ENCODE measurements at regions not wholly inside any gene's neighbourhood (a gene's known extent, or its start where the extent isn't known, plus 50 kb on each side); places are given as distances from the start of the nearest gene placed in this dataset.
"Not testable (repeated sequence)": the region's sequence is repeated elsewhere in the genome, so short reads cannot be mapped to it uniquely, and the experiment has no call there.

DNA sequence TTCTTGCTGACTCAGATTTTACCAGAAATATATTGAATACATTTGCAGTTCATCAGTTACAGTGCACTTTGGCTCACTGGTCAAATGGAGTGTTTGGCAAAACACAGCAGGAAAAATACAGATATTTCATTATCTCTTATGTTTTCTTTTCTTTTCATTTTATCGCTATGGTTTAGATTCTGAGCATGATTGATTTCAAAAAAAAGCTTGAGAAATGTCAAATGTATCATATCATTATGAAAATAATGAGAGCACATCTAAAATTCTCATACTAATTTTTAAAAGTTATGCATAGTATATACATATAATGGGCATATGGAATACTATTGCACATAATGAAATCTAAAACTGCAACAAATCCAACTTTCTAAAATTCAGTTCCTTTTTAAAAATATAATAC is 593.8 kb upstream of the PCDH7 start:
- Histone ChIP-seq H3K9me3 (ENCODE audit: insufficient read depth, low read depth, low read length) (no peaks in the 10 kb centered on the region), H3K4me3 (ENCODE audit: low read length) (no peak overlapping the region), H3K27me3 (ENCODE audit: insufficient read depth, low read length) (no peaks in the 10 kb centered on the region), H3K27ac (ENCODE audit: low read depth, low read length) (no peak overlapping the region), H3K4me1 (ENCODE audit: insufficient read depth, low read length) (no peaks in the 10 kb centered on the region), H3K36me3 (ENCODE audit: insufficient read depth, low read length) (no peaks in the 10 kb centered on the region), H3K9ac (ENCODE audit: low read depth, low read length) (no peak overlapping the region)
- WGBS: no CpG with 5 or more reads among the region's 1 CpG

DNA sequence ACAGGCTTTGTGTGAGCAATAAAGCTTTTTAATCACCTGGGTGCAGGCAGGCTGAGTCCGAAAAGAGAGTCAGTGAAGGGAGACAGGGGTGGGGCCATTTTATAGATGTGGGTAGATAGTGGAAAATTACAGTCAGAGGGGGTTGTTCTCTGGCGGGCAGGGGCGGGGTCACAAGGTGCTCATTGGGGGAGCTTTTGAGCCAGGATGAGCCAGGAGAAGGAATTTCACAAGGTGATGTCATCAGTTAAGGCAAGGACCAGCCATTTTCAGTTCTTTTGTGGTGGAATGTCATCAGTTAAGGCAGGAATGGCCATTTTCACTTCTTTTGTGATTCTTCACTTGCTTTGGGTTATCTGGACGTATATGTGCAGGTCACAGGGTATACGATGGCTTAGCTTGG is 571.3 kb upstream of the PCDH7 start:
- H3K4me3 ChIP-seq (ENCODE audit: low read length); H3K36me3 ChIP-seq (ENCODE audit: insufficient read depth, low read length); H3K27me3 ChIP-seq (ENCODE audit: insufficient read depth, low read length); H3K9me3 ChIP-seq (ENCODE audit: insufficient read depth, low read depth, low read length): not testable (repeated sequence)
- peak overlapping the region; percentile 9; the same call in 1 of the 2 replicates for H3K9ac ChIP-seq (ENCODE audit: low read depth, low read length)
- H3K4me1 ChIP-seq (ENCODE audit: insufficient read depth, low read length): peaks cover 32% of the 10 kb centered on the region
- WGBS: 86% methylated on average over 5 of the region's 5 CpGs
- H3K27ac ChIP-seq (ENCODE audit: low read depth, low read length): peak overlapping the region; percentile 79

DNA sequence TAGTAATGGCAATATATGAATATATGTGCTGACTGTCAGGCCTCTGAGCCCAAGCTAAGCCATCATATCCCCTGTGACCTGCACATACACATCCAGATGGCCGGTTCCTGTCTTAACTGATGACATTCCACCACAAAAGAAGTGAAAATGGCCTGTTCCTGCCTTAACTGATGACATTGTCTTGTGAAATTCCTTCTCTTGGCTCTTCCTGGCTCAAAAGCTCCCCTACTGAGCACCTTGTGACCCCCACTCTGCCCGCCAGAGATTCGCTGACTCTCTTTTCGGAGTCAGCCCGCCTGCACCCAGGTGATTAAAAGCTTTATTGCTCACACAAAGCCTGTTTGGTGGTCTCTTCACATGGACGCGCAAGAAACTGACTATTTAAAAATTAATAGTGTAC is 570.6 kb upstream of the PCDH7 start:
- not testable (repeated sequence) for H3K4me3 ChIP-seq (ENCODE audit: low read length); H3K27me3 ChIP-seq (ENCODE audit: insufficient read depth, low read length); H3K9me3 ChIP-seq (ENCODE audit: insufficient read depth, low read depth, low read length); H3K36me3 ChIP-seq (ENCODE audit: insufficient read depth, low read length)
- Histone ChIP-seq H3K4me1 (ENCODE audit: insufficient read depth, low read length) (peaks cover 29% of the 10 kb centered on the region), H3K9ac (ENCODE audit: low read depth, low read length) (peak overlapping the region; percentile 63), H3K27ac (ENCODE audit: low read depth, low read length) (peak overlapping the region; percentile 89)
- 73% methylated on average over 7 of the region's 7 CpGs for WGBS

DNA sequence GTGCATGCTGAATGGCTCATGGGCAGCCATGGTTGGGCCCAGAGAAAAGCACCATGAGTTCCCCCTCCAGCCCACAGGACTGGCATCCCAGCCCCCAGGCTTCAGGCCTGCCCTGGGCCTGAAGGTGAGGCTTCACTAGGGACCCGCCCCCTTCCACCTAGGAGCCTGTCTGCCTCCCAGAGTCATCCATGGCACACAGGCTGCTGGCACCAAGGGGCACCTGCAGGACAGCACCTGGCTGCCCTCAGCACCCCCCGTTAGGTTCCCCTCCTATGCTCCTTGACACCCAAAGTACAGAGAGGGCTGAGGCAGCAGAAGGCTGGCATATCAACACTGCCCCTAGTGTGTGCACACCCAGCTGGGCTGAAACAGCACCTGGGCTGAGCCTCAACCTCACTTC is 566.7 kb upstream of the PCDH7 start:
- H3K27me3 ChIP-seq (ENCODE audit: insufficient read depth, low read length): no peaks in the 10 kb centered on the region
- peaks cover 21% of the 10 kb centered on the region for H3K4me1 ChIP-seq (ENCODE audit: insufficient read depth, low read length)
- H3K9ac ChIP-seq (ENCODE audit: low read depth, low read length): no peak overlapping the region
- H3K4me3 ChIP-seq (ENCODE audit: low read length): no peak overlapping the region
- WGBS: 95% methylated on average over 2 of the region's 2 CpGs
- no peaks in the 10 kb centered on the region for H3K9me3 ChIP-seq (ENCODE audit: insufficient read depth, low read depth, low read length)
- no peaks in the 10 kb centered on the region for H3K36me3 ChIP-seq (ENCODE audit: insufficient read depth, low read length)
- no peak overlapping the region for H3K27ac ChIP-seq (ENCODE audit: low read depth, low read length)

DNA sequence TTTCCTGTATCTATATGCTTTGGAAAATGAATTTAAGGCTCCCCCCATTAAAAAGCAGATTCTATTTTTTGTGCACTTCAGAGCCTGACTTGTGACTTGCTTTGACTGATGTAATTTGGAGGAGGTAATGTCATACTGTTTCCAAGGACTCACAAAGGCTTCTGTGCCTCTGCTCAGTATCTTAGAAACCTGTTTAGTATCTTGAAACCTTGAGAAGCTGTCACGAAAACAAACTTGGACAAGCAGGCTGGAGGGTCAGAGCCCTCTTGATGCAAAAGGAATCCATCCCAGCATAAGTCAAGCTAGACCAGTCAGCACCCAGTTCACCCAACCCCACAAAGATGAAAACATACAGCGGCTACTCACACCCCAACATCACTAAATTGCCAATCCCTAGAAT is 560.0 kb upstream of the PCDH7 start:
- 99% methylated on average over 2 of the region's 2 CpGs for WGBS
- H3K4me1 ChIP-seq (ENCODE audit: insufficient read depth, low read length): no peaks in the 10 kb centered on the region

DNA sequence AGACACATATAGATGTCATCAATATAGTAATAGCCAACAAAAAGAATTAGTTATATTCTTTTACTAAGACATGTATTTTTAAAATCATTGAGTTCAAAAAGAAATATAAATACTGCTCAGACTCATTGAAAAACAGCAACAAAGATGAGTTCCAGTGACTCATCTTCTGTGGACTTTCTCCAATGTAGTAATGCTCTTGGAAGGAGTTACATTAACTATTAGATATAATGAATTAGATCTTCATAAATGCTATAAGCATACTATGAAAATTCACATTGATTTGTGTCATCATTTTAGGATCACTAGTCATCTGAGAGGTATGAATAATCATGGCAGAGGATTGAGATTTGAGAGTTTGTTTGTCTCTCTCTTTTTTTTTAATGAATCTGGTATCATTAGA is 547.8 kb upstream of the PCDH7 start:
- Histone ChIP-seq H3K9ac (ENCODE audit: low read depth, low read length) (no peak overlapping the region), H3K27me3 (ENCODE audit: insufficient read depth, low read length) (no peaks in the 10 kb centered on the region), H3K36me3 (ENCODE audit: insufficient read depth, low read length) (no peaks in the 10 kb centered on the region), H3K9me3 (ENCODE audit: insufficient read depth, low read depth, low read length) (no peaks in the 10 kb centered on the region), H3K4me3 (ENCODE audit: low read length) (no peak overlapping the region), H3K27ac (ENCODE audit: low read depth, low read length) (no peak overlapping the region), H3K4me1 (ENCODE audit: insufficient read depth, low read length) (no peaks in the 10 kb centered on the region; the same call in 1 of the 2 replicates)

More for the DNA sequence above, 560.0 kb upstream of the PCDH7 start:
- H3K4me3 ChIP-seq (ENCODE audit: low read length): no peak overlapping the region
- no peak overlapping the region for H3K27ac ChIP-seq (ENCODE audit: low read depth, low read length)
- H3K36me3 ChIP-seq (ENCODE audit: insufficient read depth, low read length): no peaks in the 10 kb centered on the region
- H3K27me3 ChIP-seq (ENCODE audit: insufficient read depth, low read length): no peaks in the 10 kb centered on the region
- no peak overlapping the region for H3K9ac ChIP-seq (ENCODE audit: low read depth, low read length)
- H3K9me3 ChIP-seq (ENCODE audit: insufficient read depth, low read depth, low read length): no peaks in the 10 kb centered on the region

DNA sequence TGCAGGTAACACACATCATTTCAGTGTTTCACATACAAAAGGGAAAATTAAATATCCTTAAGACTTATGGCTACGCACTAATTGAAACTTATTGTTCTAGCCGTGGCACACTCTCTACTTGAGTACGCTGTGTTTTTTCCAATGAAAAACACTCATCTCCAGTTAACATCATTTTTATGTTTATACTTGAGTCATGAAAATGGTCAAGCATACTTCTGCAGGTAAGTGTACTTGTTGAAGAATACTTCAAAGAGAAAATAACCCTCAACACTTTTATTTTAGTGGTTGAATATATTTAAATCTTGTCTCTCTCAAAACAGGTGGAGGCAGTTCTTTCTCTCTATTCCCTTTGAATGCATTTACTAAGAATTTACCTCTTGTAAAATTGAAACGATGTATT is 538.7 kb upstream of the PCDH7 start:
- 97% methylated on average over 3 of the region's 4 CpGs for WGBS
- H3K9me3 ChIP-seq (ENCODE audit: insufficient read depth, low read depth, low read length): no peaks in the 10 kb centered on the region
- no peaks in the 10 kb centered on the region for H3K27me3 ChIP-seq (ENCODE audit: insufficient read depth, low read length)
- no peaks in the 10 kb centered on the region for H3K36me3 ChIP-seq (ENCODE audit: insufficient read depth, low read length)
- no peak overlapping the region for H3K27ac ChIP-seq (ENCODE audit: low read depth, low read length)
- H3K4me1 ChIP-seq (ENCODE audit: insufficient read depth, low read length): no peaks in the 10 kb centered on the region; the same call in 1 of the 2 replicates
- no peak overlapping the region for H3K9ac ChIP-seq (ENCODE audit: low read depth, low read length)
- H3K4me3 ChIP-seq (ENCODE audit: low read length): no peak overlapping the region

DNA sequence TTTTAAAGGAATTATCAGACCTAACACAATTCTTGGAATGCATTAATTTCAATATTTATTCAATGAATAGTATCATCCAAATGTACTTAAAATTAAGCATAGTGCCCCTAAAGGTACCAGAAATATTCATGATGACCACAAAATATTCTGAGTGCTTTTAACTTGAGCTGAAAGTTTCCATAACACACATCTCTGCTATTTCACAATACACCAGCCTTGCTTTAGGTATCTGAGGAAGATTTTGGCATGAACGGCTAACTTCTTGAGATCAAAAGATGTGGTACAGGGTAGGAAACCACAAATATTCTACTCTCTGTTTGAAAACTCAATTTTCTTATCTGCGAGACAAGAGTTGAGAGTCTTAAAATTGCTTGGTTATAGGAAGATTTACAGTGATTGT is 538.3 kb upstream of the PCDH7 start:
- H3K9ac ChIP-seq (ENCODE audit: low read depth, low read length): no peak overlapping the region
- no peak overlapping the region for H3K4me3 ChIP-seq (ENCODE audit: low read length)
- H3K27ac ChIP-seq (ENCODE audit: low read depth, low read length): no peak overlapping the region
- H3K9me3 ChIP-seq (ENCODE audit: insufficient read depth, low read depth, low read length): no peaks in the 10 kb centered on the region
- WGBS: 100% methylated on average over 1 of the region's 2 CpGs
- H3K36me3 ChIP-seq (ENCODE audit: insufficient read depth, low read length): no peaks in the 10 kb centered on the region
- no peaks in the 10 kb centered on the region for H3K27me3 ChIP-seq (ENCODE audit: insufficient read depth, low read length)
- H3K4me1 ChIP-seq (ENCODE audit: insufficient read depth, low read length): no peaks in the 10 kb centered on the region; the same call in 1 of the 2 replicates

DNA sequence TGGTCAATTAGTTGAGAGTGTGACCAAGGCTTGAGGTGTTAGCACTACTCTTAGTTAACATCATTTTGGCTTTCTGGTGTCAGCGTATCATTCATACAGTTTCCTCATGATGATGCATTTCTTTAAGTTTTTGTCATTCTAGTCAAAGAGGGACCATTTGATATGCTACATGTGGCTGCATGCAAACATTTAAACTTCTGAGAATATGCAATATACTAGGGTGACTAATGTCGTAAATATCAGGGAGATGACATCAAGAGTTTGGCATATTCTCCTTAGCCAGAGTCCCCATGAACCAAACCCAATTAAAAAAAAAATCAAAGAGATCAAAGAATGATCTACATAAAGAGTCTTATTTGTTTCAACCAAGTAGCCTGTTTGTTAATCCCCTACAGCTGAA is 537.4 kb upstream of the PCDH7 start:
- Histone ChIP-seq H3K9ac (ENCODE audit: low read depth, low read length) (no peak overlapping the region), H3K36me3 (ENCODE audit: insufficient read depth, low read length) (no peaks in the 10 kb centered on the region), H3K27ac (ENCODE audit: low read depth, low read length) (no peak overlapping the region), H3K27me3 (ENCODE audit: insufficient read depth, low read length) (no peaks in the 10 kb centered on the region), H3K9me3 (ENCODE audit: insufficient read depth, low read depth, low read length) (no peaks in the 10 kb centered on the region), H3K4me1 (ENCODE audit: insufficient read depth, low read length) (no peaks in the 10 kb centered on the region), H3K4me3 (ENCODE audit: low read length) (no peak overlapping the region)
- WGBS: 100% methylated on average over 2 of the region's 2 CpGs

DNA sequence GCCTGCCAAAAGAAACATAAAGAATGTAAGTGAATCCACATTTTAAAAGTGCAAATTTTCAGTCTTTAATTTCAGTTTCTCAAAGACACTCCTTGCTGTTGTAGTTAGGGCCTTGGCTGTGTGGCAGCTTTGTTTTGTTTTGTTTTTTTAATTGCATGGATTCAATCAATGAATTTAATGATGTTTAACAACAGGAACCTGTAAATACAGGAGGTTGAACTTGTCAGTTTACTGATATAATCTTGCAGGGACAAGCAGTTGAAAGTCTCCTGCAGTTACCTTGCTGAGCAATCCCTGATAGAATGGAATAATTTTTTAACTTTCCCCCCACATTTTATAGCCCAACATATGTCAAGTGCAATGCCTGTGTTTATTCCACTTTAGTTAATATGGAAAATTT is 528.3 kb upstream of the PCDH7 start:
- Histone ChIP-seq H3K36me3 (ENCODE audit: insufficient read depth, low read length) (no peaks in the 10 kb centered on the region), H3K27me3 (ENCODE audit: insufficient read depth, low read length) (no peaks in the 10 kb centered on the region), H3K9me3 (ENCODE audit: insufficient read depth, low read depth, low read length) (no peaks in the 10 kb centered on the region), H3K27ac (ENCODE audit: low read depth, low read length) (no peak overlapping the region), H3K4me3 (ENCODE audit: low read length) (no peak overlapping the region), H3K9ac (ENCODE audit: low read depth, low read length) (no peak overlapping the region), H3K4me1 (ENCODE audit: insufficient read depth, low read length) (no peaks in the 10 kb centered on the region)

DNA sequence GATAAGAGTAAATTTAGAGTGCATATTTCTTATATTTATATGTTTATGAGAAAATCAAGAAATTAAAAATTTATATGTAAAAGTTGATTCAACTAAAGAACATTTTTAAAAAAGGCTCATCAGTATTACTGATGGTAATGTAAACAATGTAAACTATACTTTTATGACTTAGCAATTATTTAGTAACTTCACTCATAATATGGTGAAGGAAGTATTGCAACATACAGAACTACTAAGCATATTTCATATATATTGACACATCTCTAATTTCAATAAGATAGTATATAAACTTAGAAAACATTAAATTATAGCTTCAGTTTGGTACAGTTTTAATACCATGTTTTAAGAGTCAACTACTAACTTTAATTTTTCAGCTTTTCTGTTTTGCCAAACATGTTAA is 512.8 kb upstream of the PCDH7 start:
- no peak overlapping the region for H3K9ac ChIP-seq (ENCODE audit: low read depth, low read length)
- H3K4me1 ChIP-seq (ENCODE audit: insufficient read depth, low read length): no peaks in the 10 kb centered on the region
- H3K4me3 ChIP-seq (ENCODE audit: low read length): no peak overlapping the region
- no peaks in the 10 kb centered on the region for H3K27me3 ChIP-seq (ENCODE audit: insufficient read depth, low read length)
- peaks cover 13% of the 10 kb centered on the region for H3K9me3 ChIP-seq (ENCODE audit: insufficient read depth, low read depth, low read length)
- H3K27ac ChIP-seq (ENCODE audit: low read depth, low read length): no peak overlapping the region
- no peaks in the 10 kb centered on the region for H3K36me3 ChIP-seq (ENCODE audit: insufficient read depth, low read length)

DNA sequence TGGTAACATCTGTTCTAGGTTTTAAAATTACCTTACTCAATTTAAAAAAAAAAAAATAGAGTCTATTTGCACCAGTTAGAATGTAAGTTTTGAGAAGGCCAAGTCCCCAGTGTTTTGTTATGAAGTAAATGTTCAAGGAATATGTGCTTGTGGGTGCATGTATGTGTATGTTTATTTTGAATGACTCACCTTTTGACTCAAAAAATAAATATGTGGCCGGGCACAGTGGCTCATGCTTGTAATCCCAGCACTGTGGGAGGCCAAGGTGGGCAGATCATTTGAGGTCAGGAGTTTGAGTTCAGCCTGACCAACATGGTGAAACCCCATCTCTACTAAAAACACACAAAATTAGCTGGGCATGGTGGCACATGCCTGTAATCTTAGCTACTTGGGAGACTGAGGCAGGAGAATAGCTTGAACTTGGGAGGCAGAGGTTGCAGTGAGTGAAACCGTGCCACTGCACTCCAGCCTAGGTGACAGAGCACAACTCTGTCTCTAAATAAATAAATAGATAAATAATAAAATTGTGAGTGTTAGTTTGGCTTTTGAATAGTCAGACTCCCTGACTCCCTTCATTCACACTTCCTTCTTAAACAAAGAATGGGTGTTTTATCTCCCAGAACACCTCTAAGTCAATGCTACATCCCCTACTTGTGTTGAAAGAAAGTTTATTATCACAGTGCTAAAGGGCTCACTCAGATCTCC is 511.3 kb upstream of the PCDH7 start:
- peaks cover 4% of the 10 kb centered on the region; the same call in 1 of the 2 replicates for H3K9me3 ChIP-seq (ENCODE audit: insufficient read depth, low read depth, low read length)
- no peak overlapping the region for H3K9ac ChIP-seq (ENCODE audit: low read depth, low read length)
- no peaks in the 10 kb centered on the region for H3K27me3 ChIP-seq (ENCODE audit: insufficient read depth, low read length)
- no peak overlapping the region for H3K4me3 ChIP-seq (ENCODE audit: low read length)
- 76% methylated on average over 2 of the region's 2 CpGs for WGBS
- no peaks in the 10 kb centered on the region for H3K4me1 ChIP-seq (ENCODE audit: insufficient read depth, low read length)
- H3K36me3 ChIP-seq (ENCODE audit: insufficient read depth, low read length): no peaks in the 10 kb centered on the region
- H3K27ac ChIP-seq (ENCODE audit: low read depth, low read length): no peak overlapping the region
